ENCODE measurements at regions not wholly inside any gene's neighbourhood (a gene's known extent, or its start where the extent isn't known, plus 50 kb on each side); places are given as distances from the start of the nearest gene placed in this dataset.

GRCh38 chr4:59102311-59102710, 1992.1 kb upstream of the IGFBP7 start:
- TF ChIP-seq, protein P1, sequence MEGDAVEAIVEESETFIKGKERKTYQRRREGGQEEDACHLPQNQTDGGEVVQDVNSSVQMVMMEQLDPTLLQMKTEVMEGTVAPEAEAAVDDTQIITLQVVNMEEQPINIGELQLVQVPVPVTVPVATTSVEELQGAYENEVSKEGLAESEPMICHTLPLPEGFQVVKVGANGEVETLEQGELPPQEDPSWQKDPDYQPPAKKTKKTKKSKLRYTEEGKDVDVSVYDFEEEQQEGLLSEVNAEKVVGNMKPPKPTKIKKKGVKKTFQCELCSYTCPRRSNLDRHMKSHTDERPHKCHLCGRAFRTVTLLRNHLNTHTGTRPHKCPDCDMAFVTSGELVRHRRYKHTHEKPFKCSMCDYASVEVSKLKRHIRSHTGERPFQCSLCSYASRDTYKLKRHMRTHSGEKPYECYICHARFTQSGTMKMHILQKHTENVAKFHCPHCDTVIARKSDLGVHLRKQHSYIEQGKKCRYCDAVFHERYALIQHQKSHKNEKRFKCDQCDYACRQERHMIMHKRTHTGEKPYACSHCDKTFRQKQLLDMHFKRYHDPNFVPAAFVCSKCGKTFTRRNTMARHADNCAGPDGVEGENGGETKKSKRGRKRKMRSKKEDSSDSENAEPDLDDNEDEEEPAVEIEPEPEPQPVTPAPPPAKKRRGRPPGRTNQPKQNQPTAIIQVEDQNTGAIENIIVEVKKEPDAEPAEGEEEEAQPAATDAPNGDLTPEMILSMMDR (conservative IDR thresholded peaks at IDR 0.05 in 1 of 2, IDR thresholded peaks at IDR 0.05 in 1 of 2; ENCODE audit: extremely low read depth in 1 of 2, insufficient read depth in 1 of 2, low read depth in 1 of 2, low read length in 2 of 2), result no peak
- no peak for TF ChIP-seq EZH2 (IDR thresholded peaks at IDR 0.05; ENCODE audit: borderline replicate concordance, low read length)

All from mammary epithelial cell (primary cell).